KG1 (cell line): ENCODE measurements at regions not wholly inside any gene's neighbourhood (a gene's known extent, or its start where the extent isn't known, plus 50 kb on each side); places are given as distances from the start of the nearest gene placed in this dataset.
"Not testable (repeated sequence)": the region's sequence is repeated elsewhere in the genome, so short reads cannot be mapped to it uniquely, and the experiment has no call there.

Experiments
- DNase-seq: peaks from one replicate; lab custom pipeline; 2025; lab: John Stamatoyannopoulos, UW

DNA sequence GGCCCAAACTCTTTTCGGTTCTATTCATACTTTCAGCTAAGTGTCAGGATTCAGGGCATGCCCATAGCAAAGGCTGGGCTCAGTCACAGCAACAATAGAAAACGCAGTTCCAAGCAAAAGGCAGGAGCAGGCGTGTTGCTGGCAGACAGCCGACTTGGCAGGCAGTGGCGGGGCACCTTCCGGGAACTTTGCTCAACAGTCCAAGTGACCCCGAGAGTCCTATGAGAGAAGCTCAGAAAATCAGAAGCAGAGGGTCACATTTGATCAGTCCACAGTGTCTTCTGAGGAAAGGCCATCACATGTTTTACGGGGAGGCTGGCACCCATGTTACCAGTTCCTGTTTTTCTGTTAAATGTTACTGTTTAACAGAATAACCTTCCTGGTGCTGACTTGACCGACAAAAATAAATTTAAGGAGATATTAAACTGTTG is 115.0 kb downstream of the DACT1 start:
- no peak for DNase-seq

DNA sequence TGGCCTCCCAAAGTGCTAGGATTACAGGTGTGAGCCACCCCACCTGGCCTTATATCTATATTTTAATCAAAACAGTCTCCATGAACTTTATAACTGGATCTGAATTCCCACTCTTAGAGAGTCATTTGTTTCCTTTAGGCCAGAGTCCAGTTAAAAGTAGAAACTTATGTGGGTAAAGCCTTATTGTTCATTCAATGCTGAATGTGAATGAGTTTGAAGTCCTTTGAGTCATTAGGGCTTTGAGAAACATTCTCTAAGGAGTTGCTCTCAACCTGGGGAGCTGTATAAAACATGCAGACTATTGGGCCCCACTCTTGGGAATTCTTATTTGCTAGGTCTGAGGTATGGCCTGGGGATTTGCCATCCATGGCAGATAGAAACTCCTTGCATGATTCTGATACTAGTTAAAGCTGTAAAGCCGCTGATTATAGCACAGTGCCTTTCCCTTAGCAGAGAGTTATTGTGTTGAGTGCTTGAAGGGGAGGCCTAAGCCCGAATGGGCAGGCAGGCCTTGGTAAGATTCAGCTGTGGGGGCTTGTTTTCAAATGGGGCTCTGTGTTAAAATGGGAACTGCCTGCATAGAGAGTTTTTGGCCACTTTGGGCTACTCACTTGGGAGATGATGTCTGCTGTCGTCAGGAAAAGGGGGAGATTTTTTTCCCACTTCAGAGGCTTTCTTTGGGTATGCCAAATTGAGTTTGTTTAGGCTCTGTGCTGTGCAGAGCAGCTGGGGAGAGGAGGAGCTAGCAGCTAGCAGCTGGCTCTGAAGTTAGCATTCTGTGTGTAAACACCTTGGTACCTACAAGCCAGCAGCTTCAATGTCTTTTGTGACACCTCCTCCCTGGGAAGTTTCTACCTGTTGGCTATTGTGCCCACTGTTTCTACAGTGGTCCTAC is 117.5 kb downstream of the DACT1 start:
- no peak for DNase-seq

DNA sequence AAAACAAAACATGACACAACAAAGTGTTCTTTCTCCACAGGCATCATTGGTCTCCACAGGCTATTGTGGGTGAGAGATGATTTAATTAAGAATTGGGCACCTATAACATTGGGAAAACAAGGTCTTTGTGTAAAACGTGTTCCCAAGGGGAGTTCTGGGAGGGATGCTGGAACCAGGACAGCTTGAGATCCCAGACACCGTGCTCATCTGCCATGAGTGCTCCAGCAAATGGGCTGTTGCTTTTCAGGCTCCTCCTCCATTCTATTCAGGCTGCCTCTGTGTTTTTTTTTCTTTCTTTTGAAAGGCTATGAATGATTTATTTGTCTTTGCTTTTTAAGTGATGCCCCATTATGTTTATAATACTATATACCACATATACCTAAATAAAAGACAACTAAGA is 122.4 kb downstream of the DACT1 start:
- no peak for DNase-seq

DNA sequence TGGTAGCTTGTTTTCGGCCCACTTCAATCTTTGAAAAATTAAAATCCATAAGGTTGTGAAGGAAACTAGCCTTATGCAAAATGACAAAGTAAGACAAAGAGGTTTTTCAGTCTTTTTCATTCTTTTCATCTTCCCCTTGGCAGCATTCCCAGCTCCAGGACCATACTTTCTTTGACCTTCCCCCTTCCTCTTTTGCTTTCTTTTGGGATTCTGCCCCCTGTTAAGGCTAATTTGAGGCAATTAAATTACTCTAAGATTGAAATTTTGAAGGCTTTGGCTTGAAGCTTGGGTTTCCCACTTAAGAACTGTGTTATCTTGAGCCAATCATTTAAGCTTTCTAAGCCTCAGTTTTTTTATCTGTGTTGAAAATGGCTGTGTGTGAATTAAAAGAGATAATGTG is 124.9 kb downstream of the DACT1 start:
- no peak for DNase-seq

DNA sequence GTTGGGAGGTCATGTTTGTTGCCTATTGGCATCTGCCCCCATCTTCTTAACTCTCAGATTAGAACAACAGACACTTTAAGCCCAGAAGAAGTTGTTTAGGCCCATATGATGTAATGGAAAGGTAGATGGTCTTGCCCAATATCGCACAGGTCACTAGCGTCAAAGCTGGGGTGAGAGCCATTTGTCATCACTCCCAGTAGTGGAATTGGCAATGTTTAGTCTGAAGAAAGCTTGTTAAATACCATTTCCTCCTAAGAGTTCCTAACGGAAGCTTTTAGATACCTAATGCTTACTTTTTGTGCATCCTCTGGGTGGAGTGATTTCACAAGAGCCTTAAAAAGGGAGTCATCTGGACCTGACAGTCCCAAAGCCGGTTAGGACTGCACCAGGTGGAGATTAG is 125.4 kb downstream of the DACT1 start:
- DNase-seq, result no peak

DNA sequence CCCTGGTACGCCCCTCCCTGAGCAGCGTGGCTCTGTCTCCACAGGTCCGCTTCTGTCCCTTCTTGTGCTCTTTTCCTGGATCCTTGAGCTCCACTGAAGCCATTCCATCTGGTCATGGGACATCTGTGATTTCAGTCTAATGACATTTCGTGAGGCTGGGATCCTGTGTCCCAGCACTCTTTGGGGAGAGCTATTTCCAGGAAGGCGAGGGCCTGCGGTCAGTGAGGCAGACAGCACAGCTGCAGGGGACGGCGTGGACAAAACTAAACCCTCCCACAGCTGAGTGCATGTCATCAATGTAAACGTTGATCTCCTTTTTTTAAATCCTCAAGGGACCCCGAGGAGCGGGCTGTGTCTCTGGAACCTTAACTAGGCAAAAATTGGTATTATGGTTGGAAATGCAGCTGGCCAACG is 127.7 kb downstream of the DACT1 start:
- no peak for DNase-seq

DNA sequence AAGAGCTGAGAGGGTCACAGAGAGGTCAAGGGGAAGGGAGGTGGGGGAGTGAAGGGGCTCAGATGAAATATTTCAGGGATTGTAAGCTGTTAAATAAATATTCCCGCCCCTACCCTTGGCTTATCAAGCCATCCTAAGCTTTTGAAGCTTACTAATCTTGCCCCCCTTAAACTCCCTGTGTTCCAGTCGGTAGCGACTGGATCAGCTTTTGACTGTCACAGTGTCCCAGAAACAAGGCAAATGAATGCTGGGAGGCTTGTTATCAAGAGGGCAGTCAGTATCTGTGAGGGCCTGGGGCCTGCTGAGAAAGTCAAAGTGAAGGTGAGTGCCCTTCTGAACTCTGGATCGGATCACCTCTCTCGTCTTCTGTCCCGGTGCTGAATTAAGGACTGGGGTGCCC is 128.1 kb downstream of the DACT1 start:
- no peak for DNase-seq

DNA sequence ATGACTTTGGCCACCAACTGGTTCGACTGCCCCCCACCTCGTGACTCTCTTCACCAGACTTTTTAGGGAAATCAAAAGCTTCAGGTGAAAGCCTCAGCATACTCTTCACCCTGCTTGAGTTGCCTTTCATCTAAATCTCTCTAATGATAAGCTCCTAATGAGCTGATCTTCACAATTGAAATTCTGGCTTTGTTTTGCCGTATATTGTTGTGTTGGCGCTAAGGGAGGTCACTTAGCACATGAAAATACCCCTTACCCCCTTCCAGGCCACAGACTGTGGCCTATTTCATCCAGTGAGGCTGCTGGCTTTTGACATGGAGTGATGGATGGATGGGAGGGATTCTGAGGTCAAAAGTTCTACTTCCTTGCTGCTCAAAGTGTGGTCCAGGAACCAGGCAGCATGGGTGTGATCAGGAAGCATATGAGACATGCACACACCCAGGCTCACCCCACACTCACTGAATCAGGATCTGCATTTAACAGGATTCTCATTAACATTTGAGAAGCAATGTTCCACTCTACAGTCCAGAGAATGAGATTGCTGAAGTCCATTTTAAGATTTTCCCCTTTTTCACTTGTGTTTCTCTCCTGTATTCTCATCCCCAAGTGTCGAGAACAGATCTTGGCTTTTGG is 131.4 kb downstream of the DACT1 start:
- no peak for DNase-seq

DNA sequence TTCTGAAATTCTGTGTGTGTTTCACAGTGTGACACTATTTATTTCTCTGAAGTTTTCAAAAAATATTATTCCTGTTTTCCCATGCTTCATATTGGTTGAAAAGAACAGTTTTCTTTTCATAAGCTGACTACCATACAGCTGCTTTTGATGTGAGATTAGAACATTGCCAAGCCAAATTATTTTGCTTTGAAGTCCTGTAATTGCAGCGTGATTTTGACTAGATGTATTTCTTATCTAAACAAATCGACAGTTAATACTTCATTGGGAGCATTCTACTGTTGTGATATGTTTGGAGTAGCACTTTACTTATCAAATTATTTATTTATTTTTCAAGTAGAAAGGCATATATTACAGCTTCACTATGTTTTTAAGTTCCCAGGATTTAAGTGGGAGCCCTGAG is 132.0 kb downstream of the DACT1 start:
- DNase-seq, result no peak

DNA sequence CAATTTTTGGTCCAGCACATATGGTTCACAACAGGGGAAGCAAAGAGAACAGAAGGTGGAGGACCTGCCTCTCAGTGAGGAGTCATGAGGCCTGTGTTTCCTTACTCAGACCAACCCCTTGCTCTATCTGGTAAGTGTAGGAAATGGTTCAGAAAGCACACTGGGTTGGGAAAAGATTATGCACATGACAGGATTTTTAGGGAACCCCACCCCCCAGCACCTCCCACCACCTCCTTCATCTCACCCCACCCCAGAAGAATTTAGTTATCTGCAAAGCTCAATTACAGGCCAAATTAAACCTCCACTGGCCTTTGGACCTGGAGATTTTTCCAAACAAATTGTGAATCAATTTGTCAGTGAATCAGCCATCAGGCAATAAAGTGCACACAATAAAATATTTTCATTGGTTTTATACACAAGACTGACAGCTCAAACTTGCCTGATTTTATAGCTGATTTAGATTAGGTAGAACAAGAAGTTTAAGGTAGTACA is 132.8 kb downstream of the DACT1 start:
- no peak for DNase-seq

DNA sequence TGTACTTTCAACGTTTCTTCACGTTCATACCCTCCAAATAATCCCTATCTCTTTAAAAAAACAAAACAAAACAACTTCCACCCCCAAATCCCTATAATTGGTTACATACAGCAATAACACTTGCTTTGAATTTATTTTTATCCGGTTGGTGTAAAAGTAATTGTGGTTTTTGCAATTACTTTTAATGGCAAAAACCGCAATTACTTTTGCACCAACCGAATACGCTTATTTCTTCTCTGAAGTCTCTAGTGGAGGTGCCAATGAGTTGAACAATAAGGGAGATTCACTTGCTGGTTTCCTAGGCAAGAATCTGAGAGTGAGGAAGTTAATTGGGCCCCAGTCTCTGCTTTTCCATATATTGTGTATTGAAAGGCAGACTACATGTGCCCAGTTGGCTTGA is 133.3 kb downstream of the DACT1 start:
- no peak for DNase-seq

DNA sequence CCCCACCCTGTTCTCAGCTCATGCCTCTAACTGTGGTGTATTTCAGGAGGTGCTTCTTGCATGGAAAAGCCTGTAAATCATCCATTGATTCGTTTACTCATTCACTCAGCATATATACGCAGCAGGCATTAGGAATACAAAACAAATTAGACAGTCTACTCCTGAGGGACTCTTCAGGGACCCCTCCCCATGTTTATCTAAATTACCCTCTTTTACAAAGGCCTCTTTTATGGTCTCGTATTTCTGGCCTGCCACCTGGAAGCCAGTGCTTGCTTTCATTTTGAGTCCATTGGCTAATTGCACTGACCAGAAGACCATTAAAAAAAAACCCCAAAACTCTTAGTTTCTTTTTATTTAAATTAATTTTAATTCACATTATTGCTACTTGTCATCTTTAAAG is 134.4 kb downstream of the DACT1 start:
- no peak for DNase-seq

DNA sequence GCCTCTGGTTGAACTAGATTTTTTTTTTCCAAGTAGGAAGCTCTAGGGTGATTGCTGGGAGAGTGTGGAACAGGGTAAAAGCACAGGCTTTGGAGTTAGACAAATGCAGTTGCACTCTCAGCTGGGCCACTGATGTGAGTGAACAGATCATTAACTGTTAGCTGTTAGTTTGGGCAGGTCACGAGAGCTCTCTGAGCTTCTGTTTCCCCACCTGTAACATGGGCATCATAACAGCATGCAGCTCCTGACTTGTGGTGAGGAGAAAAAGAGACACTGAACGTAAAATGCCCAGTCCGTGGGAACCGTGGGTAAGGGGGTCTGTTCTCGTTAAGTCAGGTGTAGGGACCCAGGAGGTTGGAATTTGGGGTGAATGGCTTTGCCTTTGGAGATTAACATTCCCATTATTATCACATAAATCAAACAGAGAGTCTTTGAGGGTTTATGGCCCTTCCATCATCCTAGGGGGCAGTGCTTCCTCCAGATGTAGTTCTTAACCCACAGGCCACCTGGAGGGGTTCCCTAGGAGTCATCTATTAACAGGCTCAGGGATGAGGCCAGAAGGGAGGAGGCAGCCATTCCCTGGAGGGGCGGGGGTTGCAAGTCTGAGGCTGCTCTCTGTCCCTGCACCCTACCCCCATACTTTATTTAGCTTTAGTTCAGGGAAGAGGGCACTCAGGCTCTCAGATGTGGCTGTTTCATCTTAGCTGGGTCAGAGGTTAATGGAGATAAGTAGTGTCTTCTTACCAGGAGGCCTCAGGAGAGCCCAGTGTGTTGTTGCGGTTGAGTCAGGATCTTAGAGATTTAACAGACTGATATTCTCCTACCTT is 135.2 kb downstream of the DACT1 start:
- no peak for DNase-seq

DNA sequence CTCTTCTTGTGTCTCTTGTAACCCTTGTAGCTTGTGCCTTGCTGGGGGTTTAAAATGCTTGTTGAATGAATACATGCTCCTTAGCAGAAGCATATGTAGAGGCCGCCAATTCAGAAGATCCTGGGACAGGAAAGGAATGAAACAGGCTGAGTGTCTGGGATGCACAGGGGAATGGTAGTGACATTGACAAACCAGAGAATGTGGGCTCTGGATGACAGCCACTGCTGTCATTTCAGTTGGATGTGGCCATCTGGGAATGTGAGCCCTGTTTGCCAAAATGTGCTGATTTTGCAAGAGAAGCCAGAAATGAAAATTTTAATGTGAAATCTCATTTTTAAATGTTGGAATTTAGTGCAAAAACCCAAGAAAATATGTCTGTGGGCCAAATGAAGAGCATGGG is 136.8 kb downstream of the DACT1 start:
- no peak for DNase-seq

DNA sequence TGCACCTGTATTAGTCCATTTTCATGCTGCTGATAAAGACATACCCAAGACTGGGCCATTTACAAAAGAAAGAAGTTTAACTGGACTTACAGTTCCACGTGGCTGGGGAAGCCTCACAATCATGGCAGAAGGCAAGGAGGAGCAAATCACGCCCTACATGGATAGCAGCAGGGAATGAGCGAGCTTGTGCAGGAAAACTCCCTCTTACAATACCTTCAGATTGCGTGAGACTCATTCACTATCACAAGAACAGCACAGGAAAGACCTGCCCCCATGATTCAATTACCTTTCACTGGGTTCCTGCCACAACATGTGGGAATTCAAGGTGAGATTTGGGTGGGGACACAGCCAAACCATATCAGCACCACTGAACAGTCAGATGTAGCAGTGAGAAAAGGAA is 137.4 kb downstream of the DACT1 start:
- DNase-seq, result not testable (repeated sequence)

DNA sequence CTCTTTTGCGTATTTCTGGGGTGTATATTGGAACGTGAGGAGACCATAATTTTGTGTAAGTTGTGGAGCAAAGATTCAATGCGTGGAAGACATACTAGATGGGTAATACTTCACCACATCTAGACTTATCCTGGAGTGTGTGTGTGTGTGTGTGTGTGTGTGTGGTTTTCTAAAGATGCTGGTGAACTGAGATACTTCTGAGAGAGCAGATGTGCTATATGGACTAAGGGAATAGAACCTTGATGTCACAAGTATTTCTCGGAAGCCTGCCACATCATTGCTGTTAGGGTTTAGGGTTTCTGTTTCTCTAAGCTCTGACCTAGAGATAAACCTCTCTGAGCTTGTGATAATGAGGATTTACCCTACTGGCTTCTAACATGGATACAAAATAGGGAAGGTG is 138.8 kb downstream of the DACT1 start:
- DNase-seq, result no peak

DNA sequence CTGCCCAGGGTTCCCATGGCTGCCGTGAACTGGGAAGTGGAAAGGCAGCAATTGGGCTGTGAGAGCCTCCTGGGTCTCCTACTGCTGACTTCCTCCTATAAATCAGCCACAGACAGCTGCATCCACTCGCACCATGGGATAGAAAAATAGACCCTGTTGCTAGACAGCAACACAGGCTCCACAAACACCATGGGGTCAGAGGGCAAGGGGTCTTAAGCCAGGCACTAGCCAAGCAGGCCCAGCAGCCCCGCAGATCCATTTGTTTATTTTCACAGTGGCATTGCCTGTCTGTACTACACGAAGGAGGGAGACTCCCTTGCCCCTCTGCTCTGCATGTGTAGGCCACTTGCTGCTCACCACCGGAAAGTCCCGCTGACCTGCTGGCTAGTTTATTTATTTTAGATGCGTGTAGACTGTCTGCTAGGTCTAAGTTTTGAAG is 139.8 kb downstream of the DACT1 start:
- DNase-seq, result no peak

DNA sequence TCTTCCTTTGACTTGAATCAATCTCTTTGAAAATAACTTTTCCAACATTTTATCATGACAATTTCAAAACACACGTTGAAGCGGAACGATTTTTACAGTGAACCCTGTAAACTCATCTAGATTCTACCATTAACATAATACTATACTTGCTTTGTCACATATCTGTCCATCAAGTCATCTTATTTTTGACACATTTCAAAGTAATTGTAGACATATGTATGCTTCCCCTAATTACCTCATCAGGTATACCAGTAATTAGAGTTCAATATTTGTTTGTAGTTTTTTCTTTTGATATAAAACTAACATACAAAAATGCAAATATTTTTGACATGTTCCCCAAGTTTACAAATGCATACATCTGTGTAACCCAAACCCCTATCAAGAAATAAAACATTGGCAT is 140.4 kb downstream of the DACT1 start:
- no peak for DNase-seq

DNA sequence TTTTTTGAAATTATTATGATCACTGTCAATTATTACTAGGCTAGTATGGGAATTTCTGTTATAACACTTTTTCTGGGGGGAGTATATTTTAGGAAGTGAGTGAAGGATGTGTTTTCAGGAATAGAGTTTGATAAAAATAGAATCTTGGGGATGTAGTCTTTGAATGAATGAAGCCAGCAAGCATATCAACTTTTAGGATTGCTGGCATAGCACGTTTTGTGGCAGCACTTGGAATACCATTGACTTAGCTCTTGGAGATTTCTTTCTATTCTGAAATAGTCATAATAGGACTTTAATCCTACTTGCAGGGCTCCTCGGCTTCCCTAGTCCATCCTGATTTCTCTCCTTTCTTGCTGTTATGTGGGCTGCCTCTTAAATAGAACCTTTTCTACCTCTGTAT is 141.6 kb downstream of the DACT1 start:
- DNase-seq, result no peak

DNA sequence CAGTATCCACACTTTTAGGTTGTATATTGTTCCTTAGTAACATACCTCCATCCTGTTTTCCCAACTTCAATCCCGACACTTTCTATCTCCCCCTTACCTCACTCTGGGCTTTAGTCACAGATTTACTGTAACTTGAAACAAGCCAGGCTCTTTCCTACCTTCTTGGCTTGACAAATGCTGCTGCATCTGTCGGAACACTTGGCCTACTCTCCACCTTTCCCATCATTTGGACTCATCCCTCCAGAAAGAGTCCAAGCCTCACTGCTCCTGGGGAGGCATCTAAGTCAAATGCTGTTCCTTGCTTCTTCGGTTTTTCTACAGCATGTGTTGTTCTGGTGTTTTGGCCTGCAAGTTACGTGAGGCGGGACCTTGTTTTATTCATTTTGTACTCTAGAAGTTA is 142.4 kb downstream of the DACT1 start:
- no peak for DNase-seq

DNA sequence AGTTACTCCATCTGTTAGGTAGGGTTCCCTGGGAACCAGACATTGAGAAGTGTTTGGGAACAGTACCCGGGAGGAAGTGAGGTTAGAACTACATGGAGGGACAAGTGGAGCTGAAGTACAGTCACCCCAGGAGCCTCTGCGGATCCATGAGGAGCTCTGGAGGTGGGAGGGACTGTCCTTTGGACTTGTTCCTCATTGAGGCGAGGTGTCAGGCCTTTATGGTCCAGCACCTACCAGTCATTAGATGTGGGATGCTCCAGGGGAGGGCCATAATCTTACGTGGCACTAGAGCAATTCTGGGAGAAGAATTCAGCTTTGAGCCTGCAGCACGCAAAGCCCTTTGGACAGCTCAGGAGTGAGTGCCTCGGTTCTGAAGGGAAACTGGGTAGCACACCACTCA is 142.8 kb downstream of the DACT1 start:
- no peak for DNase-seq

DNA sequence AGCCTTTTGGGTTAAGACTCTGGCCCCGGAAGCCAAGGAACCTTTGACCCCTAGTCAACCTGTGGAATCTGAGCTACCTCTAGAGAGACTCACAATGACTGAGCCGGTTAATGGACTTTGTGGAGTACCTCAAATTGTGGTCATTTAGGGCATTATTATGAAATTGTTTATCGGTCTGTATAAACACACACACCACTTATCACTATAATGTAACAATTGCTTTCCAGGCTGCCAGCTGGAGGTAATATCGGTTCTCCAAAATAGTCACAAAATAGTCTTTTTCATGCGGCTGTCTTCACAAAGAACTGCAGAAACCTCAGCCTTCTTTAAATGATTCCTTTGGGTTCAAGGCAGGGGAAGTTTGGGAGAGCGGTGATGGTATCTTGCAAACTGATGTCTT is 144.2 kb downstream of the DACT1 start:
- DNase-seq, result no peak
